ENCODE measurements at regions not wholly inside any gene's neighbourhood (a gene's known extent, or its start where the extent isn't known, plus 50 kb on each side); places are given as distances from the start of the nearest gene placed in this dataset.

GRCh38 chr16:35711958-35712357, 2252.5 kb downstream of the TP53TG3F start:
- H3K36me3 ChIP-seq, result no peaks in the 10 kb centered on the region
- no peak overlapping the region for H3K27ac ChIP-seq
- DNase-seq, result no peak
- no peaks in the 10 kb centered on the region for H3K27me3 ChIP-seq
- no peaks in the 10 kb centered on the region for H3K9me3 ChIP-seq (replicated peaks)
- H3K4me3 ChIP-seq, result no peak overlapping the region
- H3K4me1 ChIP-seq, result no peaks in the 10 kb centered on the region

GRCh38 chr16:35713762-35714650, 2254.6 kb downstream of the TP53TG3F start:
- no peaks in the 10 kb centered on the region for H3K36me3 ChIP-seq
- H3K4me1 ChIP-seq, result no peaks in the 10 kb centered on the region
- no peak overlapping the region for H3K4me3 ChIP-seq
- H3K27me3 ChIP-seq, result no peaks in the 10 kb centered on the region
- no peaks in the 10 kb centered on the region for H3K9me3 ChIP-seq (replicated peaks)
- no peak for DNase-seq
- no peak overlapping the region for H3K27ac ChIP-seq

- Histone ChIP-seq H3K36me3 (no peaks in the 10 kb centered on the region), H3K27ac (no peak overlapping the region), H3K4me1 (no peaks in the 10 kb centered on the region), H3K27me3 (no peaks in the 10 kb centered on the region), H3K4me3 (no peak overlapping the region), H3K9me3 (replicated peaks) (no peaks in the 10 kb centered on the region)
- DNase-seq, result no peak
Measured at GRCh38 chr16:35714665-35715064, 2255.3 kb downstream of the TP53TG3F start.

DNA sequence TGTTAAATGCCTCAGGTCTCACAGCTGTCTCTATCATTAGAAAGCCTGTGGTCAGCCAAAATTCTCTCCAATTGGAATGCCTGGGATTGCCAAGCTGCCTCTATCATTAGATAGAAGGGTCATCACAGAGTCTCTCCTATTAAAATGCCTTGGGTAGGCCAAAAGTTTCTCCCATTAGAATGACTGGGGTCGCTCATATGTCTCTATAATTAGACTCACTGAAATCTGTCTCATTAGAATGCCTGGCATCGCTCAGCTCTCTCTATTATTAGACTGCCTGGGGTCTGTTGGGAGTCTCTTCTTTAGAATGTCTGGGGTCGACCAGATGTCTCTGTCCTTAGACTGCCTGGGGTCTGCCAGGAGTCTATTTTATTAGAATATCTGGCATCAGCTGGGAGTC, 2265.1 kb downstream of the TP53TG3F start:
- no peak for DNase-seq
- no peaks in the 10 kb centered on the region for H3K4me1 ChIP-seq
- no peak overlapping the region for H3K27ac ChIP-seq
- H3K9me3 ChIP-seq (replicated peaks), result no peaks in the 10 kb centered on the region
- no peak overlapping the region for H3K4me3 ChIP-seq
- no peaks in the 10 kb centered on the region for H3K36me3 ChIP-seq
- no peaks in the 10 kb centered on the region for H3K27me3 ChIP-seq

GRCh38 chr16:35725949-35726348, 2266.5 kb downstream of the TP53TG3F start:
- Histone ChIP-seq H3K27ac (no peak overlapping the region), H3K4me1 (no peaks in the 10 kb centered on the region), H3K27me3 (no peaks in the 10 kb centered on the region), H3K4me3 (no peak overlapping the region), H3K36me3 (no peaks in the 10 kb centered on the region), H3K9me3 (replicated peaks) (no peaks in the 10 kb centered on the region)
- DNase-seq, result no peak

DNA sequence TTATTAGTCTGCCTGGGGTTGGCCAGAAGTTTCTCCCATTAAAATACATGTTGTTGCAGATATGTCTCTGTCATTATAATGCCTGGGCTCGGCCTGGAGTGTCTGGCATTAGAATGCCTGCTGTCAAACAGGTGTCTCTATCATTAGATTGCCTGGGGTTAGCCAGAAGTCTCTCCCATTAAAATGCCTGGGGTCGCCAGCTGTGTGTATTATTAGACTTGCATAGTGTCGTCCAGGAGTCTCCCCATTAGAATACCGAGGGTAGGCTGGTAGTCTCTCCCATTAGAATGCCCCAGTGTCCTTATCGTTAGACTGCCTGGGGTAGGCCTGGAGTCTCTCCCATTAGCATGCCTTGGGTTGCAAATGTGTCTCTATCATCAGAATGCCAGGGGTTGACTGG, 2270.8 kb downstream of the TP53TG3F start:
- Histone ChIP-seq H3K4me3 (no peak overlapping the region), H3K4me1 (no peaks in the 10 kb centered on the region), H3K36me3 (no peaks in the 10 kb centered on the region), H3K27ac (no peak overlapping the region), H3K27me3 (no peaks in the 10 kb centered on the region), H3K9me3 (replicated peaks) (no peaks in the 10 kb centered on the region)
- no peak for DNase-seq

- Histone ChIP-seq H3K27ac (no peak overlapping the region), H3K9me3 (replicated peaks) (no peaks in the 10 kb centered on the region), H3K4me3 (no peak overlapping the region), H3K27me3 (no peaks in the 10 kb centered on the region), H3K36me3 (no peaks in the 10 kb centered on the region), H3K4me1 (no peaks in the 10 kb centered on the region)
- DNase-seq, result no peak
Measured at GRCh38 chr16:35731341-35732040, 2272.1 kb downstream of the TP53TG3F start.

DNA sequence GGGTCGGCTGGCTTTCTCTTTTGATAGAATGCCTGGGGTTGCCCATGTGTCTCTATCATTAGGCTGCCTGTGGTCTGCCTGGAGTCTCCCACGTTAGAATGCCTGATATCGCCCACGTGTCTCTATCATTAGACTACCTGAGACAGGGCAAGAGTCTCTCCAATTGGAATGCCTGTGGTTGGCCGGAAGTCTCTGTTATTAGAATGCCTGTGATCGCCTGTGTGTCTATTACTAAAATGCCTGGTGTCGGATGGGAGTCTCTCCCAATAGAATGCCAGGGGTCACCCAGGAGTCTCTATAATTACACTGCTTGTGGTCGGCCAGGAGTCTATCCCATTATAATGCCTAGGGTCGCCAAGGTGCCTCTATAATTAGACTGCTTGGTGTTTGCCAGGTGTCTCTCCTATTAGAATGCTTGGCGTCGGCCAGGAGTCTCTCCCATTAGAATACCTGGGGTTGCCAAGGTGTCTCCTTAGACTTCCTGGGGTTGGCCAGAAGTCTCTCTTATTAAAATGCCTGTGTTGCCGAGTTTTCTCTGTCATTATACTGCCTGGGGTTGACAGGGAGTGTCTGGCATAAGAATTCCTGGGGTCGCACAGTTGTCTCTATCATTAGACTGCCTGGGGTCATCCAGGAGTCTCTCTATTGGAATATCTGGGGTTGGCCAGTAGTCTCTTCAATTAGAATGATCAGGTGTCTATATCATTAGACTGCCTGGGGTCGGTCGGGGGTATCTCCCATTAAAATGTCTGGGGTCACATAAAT, 2272.8 kb downstream of the TP53TG3F start:
- Histone ChIP-seq H3K9me3 (replicated peaks) (no peaks in the 10 kb centered on the region), H3K27me3 (no peaks in the 10 kb centered on the region), H3K4me3 (no peak overlapping the region), H3K36me3 (no peaks in the 10 kb centered on the region), H3K27ac (no peak overlapping the region), H3K4me1 (no peaks in the 10 kb centered on the region)
- DNase-seq, result no peak

DNA sequence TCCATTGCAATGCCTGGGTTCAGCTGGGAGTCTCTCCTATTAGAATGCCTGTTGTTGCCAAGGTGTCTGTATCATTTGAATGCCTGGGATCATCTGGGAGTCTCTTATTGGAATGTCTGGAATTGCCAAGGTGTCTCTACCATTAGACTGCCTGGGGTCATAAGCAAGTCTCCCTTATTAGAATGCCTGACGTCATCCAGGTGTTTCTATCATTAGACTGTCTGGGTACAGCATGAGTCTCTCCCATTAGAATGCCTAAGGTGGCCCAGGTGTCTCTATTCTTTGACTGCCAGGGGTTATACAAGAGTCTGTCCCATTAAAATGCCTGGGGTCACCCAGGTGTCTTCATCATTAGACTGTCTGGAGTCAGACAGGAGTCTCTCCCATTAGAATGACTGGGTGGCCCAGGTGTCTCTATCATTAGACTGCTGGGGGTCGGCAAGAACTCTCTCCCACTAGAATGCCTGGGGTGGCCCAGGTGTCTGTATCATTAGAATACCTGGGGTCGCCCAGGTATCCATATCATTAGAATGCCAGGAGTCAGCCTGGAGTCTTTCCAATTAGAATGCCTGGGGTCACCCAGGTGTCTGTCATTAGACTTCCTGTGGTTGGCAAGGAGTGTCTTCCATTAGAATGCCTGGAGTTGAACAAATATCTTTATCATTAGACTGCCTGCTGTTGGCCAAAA, 2274.0 kb downstream of the TP53TG3F start:
- Histone ChIP-seq H3K4me3 (no peak overlapping the region), H3K4me1 (no peaks in the 10 kb centered on the region), H3K36me3 (no peaks in the 10 kb centered on the region), H3K9me3 (replicated peaks) (no peaks in the 10 kb centered on the region), H3K27me3 (no peaks in the 10 kb centered on the region), H3K27ac (no peak overlapping the region)
- no peak for DNase-seq

DNA sequence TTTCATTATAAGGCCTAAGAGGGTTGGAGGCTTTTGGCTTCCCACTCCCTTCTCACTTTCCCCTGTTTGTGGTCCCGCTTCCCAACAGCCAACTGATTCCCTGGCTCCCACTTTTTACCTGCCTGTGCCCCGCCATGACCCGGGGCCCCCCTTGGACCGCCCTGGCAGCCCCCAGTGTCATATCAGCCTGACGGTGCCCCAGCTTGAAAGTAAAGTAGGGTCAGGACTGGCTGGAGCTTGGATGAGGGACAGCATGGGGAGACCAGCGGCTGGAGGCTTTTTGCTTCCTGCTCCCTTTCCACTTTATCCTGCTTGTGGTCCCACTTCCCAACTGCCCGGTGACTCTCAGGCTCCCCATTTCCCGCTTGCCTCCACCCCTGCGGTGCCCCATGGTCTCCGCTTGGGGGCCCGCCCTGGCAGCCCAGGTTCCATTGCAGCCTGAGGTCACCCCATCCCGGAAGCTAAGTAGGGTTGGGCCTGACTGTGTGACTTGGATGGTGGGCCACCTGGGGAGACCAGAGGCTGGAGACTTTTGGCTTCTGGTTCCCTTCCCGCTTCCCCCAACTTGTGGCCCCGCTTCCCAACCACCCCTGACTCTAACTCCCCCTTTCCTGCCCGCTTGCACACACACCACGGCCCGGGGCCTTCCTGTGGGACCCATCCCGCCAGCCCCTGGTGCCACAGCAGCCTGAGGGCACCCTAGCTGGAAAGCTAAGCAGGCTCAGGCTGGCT, 2274.7 kb downstream of the TP53TG3F start:
- Histone ChIP-seq H3K4me1 (no peaks in the 10 kb centered on the region), H3K36me3 (no peaks in the 10 kb centered on the region), H3K4me3 (no peak overlapping the region), H3K27me3 (no peaks in the 10 kb centered on the region), H3K27ac (no peak overlapping the region), H3K9me3 (replicated peaks) (no peaks in the 10 kb centered on the region)
- DNase-seq, result no peak

DNA sequence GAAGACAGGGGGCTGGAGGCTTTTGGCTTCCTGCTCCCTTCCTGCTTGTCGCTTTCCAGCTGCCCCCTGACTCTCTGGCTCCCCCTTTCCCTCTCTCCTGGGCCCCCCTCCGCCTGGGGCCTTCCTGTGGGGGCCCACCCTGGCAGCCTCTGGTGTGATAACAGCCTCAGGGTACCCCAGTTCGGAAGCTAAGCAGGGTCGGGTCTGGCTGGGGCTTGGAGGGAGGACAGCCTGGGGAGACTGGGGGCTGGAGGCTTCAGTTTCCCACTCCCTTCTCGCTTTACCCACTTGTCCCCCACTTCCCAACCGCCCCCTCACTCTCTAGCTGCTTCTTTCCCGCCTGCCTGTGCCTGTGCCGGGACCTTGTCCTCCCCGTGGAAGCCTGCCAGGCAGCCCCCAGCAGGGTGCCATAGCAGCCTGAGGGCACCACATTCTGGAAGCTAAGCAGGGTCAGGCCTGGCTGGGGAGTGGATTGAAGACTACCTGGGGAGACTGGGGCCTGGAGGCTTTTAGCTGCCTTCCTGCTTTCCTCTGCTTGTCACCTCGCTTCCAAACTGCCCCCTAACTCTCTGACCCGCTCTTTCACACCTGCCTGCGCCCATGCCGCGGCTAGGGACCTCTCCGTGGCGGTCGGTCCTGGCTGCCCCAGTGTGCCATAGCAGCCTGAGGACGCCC, 2275.5 kb downstream of the TP53TG3F start:
- Histone ChIP-seq H3K4me1 (no peaks in the 10 kb centered on the region), H3K4me3 (no peak overlapping the region), H3K9me3 (replicated peaks) (no peaks in the 10 kb centered on the region), H3K27ac (no peak overlapping the region), H3K27me3 (no peaks in the 10 kb centered on the region), H3K36me3 (no peaks in the 10 kb centered on the region)
- DNase-seq, result no peak

GRCh38 chr16:35735403-35736251, 2276.2 kb downstream of the TP53TG3F start:
- H3K9me3 ChIP-seq (replicated peaks), result no peaks in the 10 kb centered on the region

DNA sequence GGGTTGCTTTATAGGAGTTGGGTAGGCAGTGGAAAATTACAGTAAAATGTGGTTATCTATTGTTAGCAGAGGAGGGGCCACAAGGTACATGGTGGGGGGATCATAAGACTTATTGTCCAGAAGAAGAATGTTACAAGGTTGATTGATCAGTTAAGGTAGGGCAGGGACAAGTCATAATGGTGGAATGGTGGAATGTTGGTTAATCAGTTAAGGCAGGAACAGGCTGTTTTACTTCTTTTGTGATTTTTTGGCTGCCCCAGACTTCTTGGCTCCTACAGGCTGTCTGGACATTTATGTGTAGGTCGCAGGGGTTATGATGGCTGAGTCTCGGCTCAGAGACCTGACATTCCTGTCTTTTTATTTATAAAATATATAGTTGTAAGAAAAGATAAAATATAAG, 2277.1 kb downstream of the TP53TG3F start:
- DNase-seq, result no peak
- H3K27me3 ChIP-seq, result no peaks in the 10 kb centered on the region
- H3K36me3 ChIP-seq, result no peaks in the 10 kb centered on the region
- no peaks in the 10 kb centered on the region for H3K9me3 ChIP-seq (replicated peaks)
- no peaks in the 10 kb centered on the region for H3K4me1 ChIP-seq
- H3K27ac ChIP-seq, result no peak overlapping the region
- H3K4me3 ChIP-seq, result no peak overlapping the region

More at GRCh38 chr16:35735403-35736251, 2276.2 kb downstream of the TP53TG3F start:
- Histone ChIP-seq H3K4me3 (no peak overlapping the region), H3K36me3 (no peaks in the 10 kb centered on the region), H3K27ac (no peak overlapping the region), H3K27me3 (no peaks in the 10 kb centered on the region), H3K4me1 (no peaks in the 10 kb centered on the region)
- no peak for DNase-seq

All from SJCRH30 (cell line).